ENCODE measurements at regions not wholly inside any gene's neighbourhood (a gene's known extent, or its start where the extent isn't known, plus 50 kb on each side); places are given as distances from the start of the nearest gene placed in this dataset.
"Not testable (repeated sequence)": the region's sequence is repeated elsewhere in the genome, so short reads cannot be mapped to it uniquely, and the experiment has no call there.

DNA sequence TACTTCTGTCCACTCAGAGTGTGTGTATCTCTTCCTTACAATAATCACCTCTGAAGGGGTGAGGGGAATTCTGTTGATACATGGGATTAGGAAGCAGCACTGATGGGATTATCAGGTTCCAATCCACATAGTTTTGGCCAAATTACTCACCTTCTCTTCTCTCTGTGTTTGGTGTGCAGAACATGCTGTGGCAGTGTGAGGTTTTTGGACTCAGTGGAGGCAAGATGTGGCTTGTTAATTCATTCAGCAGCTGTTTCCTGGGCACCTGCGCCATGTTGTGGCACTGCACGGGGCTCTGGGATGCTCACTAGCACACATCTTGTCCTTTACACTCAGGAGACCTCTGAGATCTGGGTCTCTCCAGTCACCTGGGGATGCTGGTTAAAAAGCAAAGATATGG lies 350.3 kb upstream of the HS6ST1 start:
- Histone ChIP-seq H2AFZ (no peak overlapping the region), H3K9me3 (ENCODE audit: insufficient read depth, low read depth) (no peaks in the 10 kb centered on the region), H3K36me3 (ENCODE audit: low read depth) (no peaks in the 10 kb centered on the region), H3K27ac (no peak overlapping the region), H3K27me3 (ENCODE audit: insufficient read depth, low read depth) (peaks cover 8% of the 10 kb centered on the region; the same call in 1 of the 2 replicates), H3K4me2 (no peak overlapping the region), H4K20me1 (ENCODE audit: insufficient read depth) (no peaks in the 10 kb centered on the region), H3K9me2 (ENCODE audit: insufficient read depth) (no peaks in the 10 kb centered on the region), H3K4me1 (replicated peaks; ENCODE audit: insufficient read depth) (no peaks in the 10 kb centered on the region), H3F3A (ENCODE audit: insufficient read depth, low read depth) (no peaks in the 10 kb centered on the region), H3K4me3 (no peak overlapping the region), H3K79me2 (ENCODE audit: low read depth) (no peaks in the 10 kb centered on the region)
- TF ChIP-seq EZH2 (IDR thresholded peaks at IDR 0.05; ENCODE audit: low read depth), result no peak
- TF ChIP-seq, protein P1, sequence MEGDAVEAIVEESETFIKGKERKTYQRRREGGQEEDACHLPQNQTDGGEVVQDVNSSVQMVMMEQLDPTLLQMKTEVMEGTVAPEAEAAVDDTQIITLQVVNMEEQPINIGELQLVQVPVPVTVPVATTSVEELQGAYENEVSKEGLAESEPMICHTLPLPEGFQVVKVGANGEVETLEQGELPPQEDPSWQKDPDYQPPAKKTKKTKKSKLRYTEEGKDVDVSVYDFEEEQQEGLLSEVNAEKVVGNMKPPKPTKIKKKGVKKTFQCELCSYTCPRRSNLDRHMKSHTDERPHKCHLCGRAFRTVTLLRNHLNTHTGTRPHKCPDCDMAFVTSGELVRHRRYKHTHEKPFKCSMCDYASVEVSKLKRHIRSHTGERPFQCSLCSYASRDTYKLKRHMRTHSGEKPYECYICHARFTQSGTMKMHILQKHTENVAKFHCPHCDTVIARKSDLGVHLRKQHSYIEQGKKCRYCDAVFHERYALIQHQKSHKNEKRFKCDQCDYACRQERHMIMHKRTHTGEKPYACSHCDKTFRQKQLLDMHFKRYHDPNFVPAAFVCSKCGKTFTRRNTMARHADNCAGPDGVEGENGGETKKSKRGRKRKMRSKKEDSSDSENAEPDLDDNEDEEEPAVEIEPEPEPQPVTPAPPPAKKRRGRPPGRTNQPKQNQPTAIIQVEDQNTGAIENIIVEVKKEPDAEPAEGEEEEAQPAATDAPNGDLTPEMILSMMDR (conservative IDR thresholded peaks at IDR 0.05), result no peak
- POLR2A ChIA-PET (ENCODE audit: unreplicated experiment), result no interaction called here
- BruUV-seq (replicated peaks), result no TSS peak
- CTCF ChIA-PET, result no interaction called here
- intact Hi-C loops (cut with micrococcal nuclease; ENCODE audit: unreplicated experiment), result no loop called here
- no peak for DNase-seq

DNA sequence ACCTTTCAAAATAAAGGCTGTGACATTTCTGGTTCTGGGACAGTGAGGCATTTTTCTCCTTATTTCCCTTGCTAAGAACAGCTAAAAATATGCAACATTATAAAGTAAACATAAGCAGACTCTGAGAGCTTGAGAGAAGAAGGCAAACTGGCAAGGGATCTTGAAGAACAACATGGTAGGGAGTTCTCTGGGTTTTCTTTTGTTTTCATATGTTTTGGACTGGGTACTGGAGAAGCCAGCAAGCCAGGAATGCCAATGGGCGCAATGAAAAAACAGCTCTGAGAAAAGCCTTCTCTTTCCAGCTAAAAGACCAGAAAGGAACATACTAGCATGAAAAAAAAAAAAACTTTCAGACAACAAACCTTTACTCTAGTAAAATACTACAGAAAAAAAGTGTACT lies 351.4 kb upstream of the HS6ST1 start:
- Histone ChIP-seq H3K4me3 (no peak overlapping the region), H3K4me2 (no peak overlapping the region), H3K27ac (no peak overlapping the region), H3F3A (ENCODE audit: insufficient read depth, low read depth) (no peaks in the 10 kb centered on the region), H4K20me1 (ENCODE audit: insufficient read depth) (no peaks in the 10 kb centered on the region), H3K79me2 (ENCODE audit: low read depth) (no peaks in the 10 kb centered on the region), H3K9me3 (ENCODE audit: insufficient read depth, low read depth) (no peaks in the 10 kb centered on the region), H3K9me2 (ENCODE audit: insufficient read depth) (no peaks in the 10 kb centered on the region), H3K36me3 (ENCODE audit: low read depth) (no peaks in the 10 kb centered on the region), H3K27me3 (ENCODE audit: insufficient read depth, low read depth) (peaks cover 8% of the 10 kb centered on the region; the same call in 1 of the 2 replicates), H3K4me1 (replicated peaks; ENCODE audit: insufficient read depth) (no peaks in the 10 kb centered on the region), H2AFZ (no peak overlapping the region)
- ChIA-PET CTCF (no interaction called here), POLR2A (ENCODE audit: unreplicated experiment) (no interaction called here)
- TF ChIP-seq, protein P1 (conservative IDR thresholded peaks at IDR 0.05), result no peak
- no peak for TF ChIP-seq EZH2 (IDR thresholded peaks at IDR 0.05; ENCODE audit: low read depth)
- no TSS peak for BruUV-seq (replicated peaks)
- intact Hi-C loops (cut with micrococcal nuclease; ENCODE audit: unreplicated experiment), result no loop called here
- no peak for DNase-seq

DNA sequence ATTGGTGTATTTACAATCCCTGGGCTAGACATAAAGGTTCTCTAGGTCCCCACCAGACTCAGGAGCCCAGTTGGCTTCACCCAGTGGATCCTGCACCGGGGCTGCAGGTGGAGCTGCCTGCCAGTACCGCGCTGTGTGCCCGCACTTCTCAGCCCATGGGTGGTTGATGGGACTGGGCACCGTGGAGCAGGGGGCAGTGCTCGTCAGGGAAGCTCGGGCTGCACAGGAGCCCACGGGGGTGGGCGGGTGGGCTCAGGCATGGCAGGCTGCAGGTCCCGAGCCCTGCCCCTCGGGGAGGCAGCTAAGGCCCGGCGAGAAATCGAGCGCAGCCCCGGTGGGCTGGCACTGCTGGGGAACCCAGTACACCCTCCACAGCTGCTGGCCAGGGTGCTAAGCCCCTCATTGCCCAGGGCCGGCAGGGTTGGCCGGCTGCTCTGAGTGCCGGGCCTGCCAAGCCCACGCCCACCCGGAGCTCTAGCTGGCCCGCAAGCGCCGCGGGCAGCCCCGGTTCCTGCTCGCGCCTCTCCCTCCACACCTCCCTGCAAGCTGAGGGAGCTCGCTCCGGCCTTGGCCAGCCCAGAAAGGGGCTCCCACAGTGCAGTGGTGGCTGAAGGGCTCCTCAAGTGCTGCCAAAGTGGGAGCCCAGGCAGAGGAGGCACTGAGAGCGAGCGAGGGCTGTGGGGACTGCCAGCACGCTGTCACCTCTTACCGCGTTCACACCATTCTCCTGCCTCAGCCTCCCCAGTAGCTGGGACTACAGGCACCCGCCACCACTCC lies 353.5 kb upstream of the HS6ST1 start:
- H3F3A ChIP-seq (ENCODE audit: insufficient read depth, low read depth); intact Hi-C loops (cut with micrococcal nuclease; ENCODE audit: unreplicated experiment); H3K4me3 ChIP-seq; H3K27ac ChIP-seq; H3K9me2 ChIP-seq (ENCODE audit: insufficient read depth); H3K4me2 ChIP-seq; DNase-seq; H3K36me3 ChIP-seq (ENCODE audit: low read depth); BruUV-seq (replicated peaks); H3K79me2 ChIP-seq (ENCODE audit: low read depth); H4K20me1 ChIP-seq (ENCODE audit: insufficient read depth); H3K9me3 ChIP-seq (ENCODE audit: insufficient read depth, low read depth); H3K4me1 ChIP-seq (replicated peaks; ENCODE audit: insufficient read depth); CTCF ChIA-PET; H2AFZ ChIP-seq; H3K27me3 ChIP-seq (ENCODE audit: insufficient read depth, low read depth): not testable (repeated sequence)
- POLR2A ChIA-PET (ENCODE audit: unreplicated experiment), result interaction anchor here (0.6 kb wide), 1 partner anchor 11 kb away, joined by 3 read pairs; no protein-coding TSS in a partner anchor

DNA sequence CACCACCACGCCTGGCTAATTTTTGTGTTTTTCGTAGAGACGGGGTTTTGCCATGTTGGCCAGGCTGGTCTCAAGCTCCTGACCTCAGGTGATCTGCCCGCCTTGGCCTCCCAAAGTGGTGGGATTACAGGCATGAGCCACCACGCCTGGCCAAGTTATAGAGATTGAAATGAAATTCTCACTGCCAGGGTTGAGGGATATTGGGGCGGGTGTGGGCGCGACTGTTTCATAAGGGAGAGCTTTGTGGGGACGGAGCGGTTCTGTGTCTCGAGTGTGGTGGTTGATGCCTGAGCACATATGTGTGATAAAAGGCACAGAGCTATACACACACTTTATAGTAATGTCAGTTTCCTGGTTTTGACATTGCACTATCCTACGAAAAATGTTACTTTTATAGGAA lies 361.0 kb upstream of the HS6ST1 start:
- H3K36me3 ChIP-seq (ENCODE audit: low read depth); H3K4me2 ChIP-seq; H2AFZ ChIP-seq; DNase-seq; H3K9me3 ChIP-seq (ENCODE audit: insufficient read depth, low read depth); intact Hi-C loops (cut with micrococcal nuclease; ENCODE audit: unreplicated experiment); CTCF ChIA-PET; BruUV-seq (replicated peaks); H3K27me3 ChIP-seq (ENCODE audit: insufficient read depth, low read depth); POLR2A ChIA-PET (ENCODE audit: unreplicated experiment); H3K9me2 ChIP-seq (ENCODE audit: insufficient read depth); H4K20me1 ChIP-seq (ENCODE audit: insufficient read depth); H3K4me3 ChIP-seq; H3K79me2 ChIP-seq (ENCODE audit: low read depth); H3K4me1 ChIP-seq (replicated peaks; ENCODE audit: insufficient read depth); H3K27ac ChIP-seq; H3F3A ChIP-seq (ENCODE audit: insufficient read depth, low read depth): not testable (repeated sequence)
